ENCODE measurements at regions not wholly inside any gene's neighbourhood (a gene's known extent, or its start where the extent isn't known, plus 50 kb on each side); places are given as distances from the start of the nearest gene placed in this dataset.

DNA sequence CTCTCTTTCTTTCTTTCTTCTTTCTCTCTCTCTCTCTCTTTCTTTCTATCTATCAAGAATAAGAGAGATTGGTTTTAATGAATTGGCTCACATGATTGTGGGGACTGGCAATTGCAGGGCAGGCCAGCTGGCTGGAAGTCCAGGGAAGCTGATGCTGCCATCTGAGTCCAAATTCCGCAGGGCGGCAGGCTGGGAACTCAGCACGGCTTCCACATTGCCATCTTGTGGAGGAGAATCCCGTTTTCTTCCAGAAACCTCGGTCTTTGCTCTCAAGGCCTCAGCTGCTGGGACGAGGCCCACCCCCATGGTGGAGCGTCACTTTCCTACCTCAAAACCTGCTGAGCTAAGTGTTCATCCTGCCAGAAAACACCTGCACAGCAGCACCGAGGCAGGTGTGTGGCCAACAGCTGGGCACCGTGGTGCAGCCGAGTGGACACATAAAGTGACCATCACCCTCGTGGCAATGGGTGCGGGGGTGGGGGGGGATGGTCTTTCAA lies 58.8 kb upstream of the SLCO4A1 start:
- DNase-seq: peak; percentile 72

DNA sequence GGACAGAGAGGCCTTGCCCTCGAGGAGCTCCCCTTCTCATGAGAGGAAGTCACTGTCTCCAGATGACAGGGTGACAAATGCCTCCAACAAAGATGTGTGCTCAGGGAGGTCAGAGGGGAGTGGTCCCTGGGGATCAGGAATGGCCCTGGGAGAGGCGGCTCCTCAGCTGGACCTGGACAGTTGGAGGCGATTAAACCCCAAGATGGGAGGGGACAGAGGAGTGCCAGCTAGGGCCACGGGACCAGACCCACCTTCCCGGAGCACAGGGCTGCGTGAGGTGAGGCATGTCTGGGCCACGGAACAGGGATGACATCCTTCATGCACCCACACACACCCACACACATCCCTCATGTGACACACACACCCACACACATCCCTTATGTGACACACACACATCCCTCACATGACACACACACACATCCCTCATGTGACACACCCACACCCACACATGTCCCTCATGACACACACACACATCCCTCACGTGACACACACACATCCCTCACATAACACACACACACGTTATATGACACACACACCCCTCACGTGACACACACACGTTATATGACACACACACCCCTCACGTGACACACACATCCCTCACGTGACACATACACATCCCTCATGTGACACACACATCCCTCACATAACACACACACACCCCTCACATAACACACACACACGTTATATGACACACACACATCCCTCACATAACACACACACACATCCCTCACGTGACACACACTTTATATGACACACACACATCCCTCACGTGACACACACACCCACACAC lies 57.4 kb upstream of the SLCO4A1 start:
- no peak for DNase-seq

DNA sequence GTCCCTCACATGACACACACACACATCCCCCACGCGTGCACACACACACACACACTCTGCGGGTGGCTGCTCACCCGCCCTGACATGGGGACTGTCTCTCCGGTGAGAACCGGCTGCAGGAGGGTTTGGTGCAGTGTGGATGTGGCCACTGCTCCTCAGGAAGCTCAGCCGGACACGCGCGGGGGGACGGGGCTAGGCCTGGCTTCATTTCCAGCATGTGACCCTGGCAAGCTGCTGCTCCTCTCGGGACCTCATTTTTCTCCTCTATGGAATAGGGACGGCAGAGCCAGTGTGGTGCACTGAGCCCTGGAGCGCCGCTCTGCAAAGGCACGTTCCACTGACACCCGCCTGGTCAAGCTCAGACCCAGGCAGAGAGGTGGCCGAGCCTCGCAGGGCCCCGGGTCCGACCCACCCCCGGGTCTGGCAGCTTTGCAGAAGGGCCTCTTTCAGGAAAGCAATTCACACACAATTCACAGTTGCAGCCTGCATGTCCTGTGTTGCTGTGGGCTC lies 56.8 kb upstream of the SLCO4A1 start:
- DNase-seq: no peak

DNA sequence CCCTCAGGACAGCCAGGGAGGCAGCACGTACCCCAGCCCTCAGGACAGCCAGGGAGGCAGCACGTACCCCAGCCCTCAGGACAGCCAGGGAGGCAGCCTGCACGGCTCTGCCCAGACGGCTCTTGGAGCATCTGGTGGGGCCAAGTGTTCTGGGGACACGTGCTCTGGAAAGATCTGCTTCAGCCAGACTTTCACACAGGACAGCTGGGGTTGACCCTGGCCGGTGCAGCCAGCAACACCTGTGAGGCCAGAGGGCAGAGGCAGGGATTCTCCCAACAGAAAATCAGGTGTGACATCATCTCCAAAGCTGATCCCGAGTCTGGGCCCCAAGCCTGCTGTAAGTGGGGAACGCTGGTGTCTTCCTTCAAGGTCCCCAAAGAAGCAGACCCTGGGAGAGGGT lies 55.5 kb upstream of the SLCO4A1 start:
- DNase-seq: no peak

DNA sequence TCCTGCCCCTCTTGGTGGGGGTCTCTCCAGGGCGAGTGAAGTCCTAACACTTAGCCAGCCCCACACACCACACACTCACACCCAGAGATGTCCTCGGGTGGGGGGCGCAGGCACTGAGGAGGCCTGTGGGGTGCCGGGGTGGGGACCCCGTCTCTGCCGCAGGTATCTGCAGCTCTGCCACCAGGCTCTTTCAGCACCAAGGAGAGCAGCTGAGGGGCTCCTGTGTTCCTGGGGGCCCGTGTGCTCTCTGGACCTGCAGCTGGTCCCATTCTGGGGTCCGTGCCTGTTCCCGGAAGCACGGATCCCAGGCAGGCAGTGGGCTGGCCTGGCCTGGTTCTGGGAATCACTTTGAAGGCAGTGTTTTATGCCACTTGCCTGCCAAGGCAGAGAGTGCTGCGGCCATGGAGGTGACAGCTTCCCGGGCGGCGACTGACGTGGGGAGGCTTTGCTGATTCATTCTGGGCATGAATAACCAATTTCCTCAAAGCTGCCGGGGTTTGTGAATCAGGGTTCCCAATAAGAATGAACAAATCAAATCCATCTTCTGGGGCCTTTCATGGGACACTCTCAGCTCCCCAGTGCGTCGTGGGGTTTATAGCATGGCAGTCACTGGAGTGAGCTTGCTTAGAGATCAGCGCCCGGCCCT lies 54.4 kb upstream of the SLCO4A1 start:
- DNase-seq: peak; percentile 46

- DNase-seq: no peak
Measured at GRCh38 chr20:62588458-62589149, 53.7 kb upstream of the SLCO4A1 start.

DNA sequence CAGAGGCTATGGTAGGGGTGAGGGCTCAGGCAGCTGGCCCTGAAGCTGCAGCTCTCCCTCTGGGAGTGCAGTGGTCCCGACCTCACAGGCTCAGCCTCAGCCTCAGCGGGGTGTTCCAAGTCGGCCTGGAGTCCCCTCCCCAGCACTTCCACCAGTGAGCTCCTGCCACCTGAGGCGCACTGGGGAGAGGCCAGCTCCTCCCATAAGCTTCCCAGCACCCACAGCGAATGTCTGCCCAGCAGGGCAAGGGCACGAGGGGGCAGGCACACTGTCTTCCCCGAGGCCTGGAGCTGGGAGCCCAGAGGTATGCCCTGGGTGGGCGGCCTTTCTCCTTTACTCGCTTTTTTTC lies 53.2 kb upstream of the SLCO4A1 start:
- DNase-seq: no peak

- no peak for DNase-seq
Measured at GRCh38 chr20:62589720-62590119, 52.6 kb upstream of the SLCO4A1 start.

DNA sequence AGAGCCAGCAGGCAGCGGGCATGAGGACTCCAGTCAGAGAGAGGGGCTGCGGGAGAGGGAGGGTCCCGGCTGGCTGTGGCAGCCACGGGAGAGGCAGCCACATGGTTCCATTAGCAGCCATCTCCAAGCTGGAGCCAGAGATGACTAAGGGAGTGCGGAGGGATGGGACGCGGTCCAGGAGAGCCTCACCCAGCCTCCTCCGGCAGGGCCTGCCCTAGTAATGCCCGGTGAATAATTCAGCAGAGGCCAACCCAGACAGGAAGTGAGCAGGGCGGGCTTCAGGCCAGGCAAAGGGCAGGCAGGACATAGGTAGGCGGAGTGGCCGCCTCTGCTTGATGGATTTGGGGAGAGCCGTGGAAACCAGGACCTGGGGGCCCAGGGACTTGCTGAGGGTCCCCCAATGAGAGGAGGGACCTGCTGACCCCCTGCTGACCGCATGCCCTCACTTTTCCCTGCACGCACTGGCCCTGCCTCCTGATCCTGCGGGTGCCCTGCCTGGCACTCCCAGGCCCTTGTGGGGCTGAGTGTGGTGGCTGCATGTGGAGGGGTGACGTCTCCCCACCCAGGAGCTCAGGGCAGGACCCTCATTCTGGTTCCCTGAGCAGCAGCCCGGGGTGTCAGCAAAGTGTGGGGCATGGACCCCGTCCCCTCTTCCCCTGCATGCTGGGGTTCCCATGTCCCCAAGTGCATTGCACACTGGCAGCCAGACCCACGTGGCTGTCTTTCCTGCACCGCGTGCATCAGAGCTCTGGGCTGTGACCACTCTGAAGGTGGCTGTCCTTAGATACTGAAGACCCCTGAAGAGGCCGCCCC lies 51.8 kb upstream of the SLCO4A1 start:
- peak; percentile 20 for DNase-seq

DNA sequence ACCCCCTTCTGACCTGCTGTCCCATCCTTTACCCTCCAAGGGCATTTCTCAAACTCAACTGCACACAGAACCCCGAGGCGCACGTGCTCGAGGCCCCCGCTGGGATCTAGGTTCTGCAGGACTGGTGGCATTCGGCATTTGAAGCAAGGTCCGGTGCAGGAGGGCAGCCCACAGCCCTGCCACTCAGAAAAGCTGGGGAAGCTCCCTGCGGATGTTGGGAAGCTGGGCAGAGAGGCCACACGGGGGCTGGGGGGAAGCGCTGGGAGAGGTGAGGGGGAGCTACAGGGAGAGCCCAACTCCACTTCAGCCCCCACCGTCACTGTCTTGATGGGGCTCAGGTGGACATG lies 51.2 kb upstream of the SLCO4A1 start:
- DNase-seq: no peak

GRCh38 chr20:62591591-62591990 lies 50.7 kb upstream of the SLCO4A1 start:
- DNase-seq: no peak
